ENCODE measurements at regions not wholly inside any gene's neighbourhood (a gene's known extent, or its start where the extent isn't known, plus 50 kb on each side); places are given as distances from the start of the nearest gene placed in this dataset.

DNA sequence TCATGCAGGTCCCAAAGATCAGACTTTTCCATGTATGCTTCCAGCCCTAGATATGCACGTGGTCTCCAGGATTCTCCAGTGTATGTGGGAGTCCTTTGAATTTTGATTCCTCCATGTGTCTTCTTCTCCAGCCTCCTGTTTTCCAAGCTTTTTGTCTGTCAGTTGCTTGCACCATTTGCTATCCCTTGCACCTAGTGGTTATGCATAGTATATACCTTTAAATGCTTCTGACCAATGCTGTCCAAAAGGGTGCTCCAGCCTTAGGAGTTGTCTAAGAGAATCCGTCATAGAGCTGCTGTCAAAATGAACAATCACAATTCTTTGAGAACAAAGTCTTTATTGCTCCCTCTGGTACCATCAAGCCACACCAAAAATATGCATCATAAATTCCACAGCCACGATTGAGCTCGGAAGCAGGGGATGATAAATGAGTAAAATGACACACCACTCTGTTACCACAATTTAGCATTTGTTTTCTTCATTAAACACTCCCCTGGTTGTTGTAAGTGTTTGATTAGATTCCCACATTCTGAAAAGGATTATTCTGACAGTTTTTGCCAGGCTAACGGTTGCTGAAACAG, 706.2 kb upstream of the GJE1 start:
- no peak for TF ChIP-seq EZH2 (optimal IDR thresholded peaks at IDR 0.05; ENCODE audit: low read depth, low read length)
- TF ChIP-seq, protein P1, sequence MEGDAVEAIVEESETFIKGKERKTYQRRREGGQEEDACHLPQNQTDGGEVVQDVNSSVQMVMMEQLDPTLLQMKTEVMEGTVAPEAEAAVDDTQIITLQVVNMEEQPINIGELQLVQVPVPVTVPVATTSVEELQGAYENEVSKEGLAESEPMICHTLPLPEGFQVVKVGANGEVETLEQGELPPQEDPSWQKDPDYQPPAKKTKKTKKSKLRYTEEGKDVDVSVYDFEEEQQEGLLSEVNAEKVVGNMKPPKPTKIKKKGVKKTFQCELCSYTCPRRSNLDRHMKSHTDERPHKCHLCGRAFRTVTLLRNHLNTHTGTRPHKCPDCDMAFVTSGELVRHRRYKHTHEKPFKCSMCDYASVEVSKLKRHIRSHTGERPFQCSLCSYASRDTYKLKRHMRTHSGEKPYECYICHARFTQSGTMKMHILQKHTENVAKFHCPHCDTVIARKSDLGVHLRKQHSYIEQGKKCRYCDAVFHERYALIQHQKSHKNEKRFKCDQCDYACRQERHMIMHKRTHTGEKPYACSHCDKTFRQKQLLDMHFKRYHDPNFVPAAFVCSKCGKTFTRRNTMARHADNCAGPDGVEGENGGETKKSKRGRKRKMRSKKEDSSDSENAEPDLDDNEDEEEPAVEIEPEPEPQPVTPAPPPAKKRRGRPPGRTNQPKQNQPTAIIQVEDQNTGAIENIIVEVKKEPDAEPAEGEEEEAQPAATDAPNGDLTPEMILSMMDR (IDR thresholded peaks at IDR 0.05; ENCODE audit: low read length): no peak
- TF ChIP-seq EZH2phosphoT487 (IDR thresholded peaks at IDR 0.05; ENCODE audit: low read length): no peak
